RPMI7951 (cell line): ENCODE measurements at regions not wholly inside any gene's neighbourhood (a gene's known extent, or its start where the extent isn't known, plus 50 kb on each side); places are given as distances from the start of the nearest gene placed in this dataset.
A peak's percentile ranks its signal among the peaks of the same experiment; 100 is the strongest.
"Not testable (repeated sequence)": the region's sequence is repeated elsewhere in the genome, so short reads cannot be mapped to it uniquely, and the experiment has no call there.

Experiments used
- DNase-seq: peaks from one replicate; pipeline ENCODE4 v3.0.0-alpha.2; 2012; ENCODE audit warnings: low read depth

DNA sequence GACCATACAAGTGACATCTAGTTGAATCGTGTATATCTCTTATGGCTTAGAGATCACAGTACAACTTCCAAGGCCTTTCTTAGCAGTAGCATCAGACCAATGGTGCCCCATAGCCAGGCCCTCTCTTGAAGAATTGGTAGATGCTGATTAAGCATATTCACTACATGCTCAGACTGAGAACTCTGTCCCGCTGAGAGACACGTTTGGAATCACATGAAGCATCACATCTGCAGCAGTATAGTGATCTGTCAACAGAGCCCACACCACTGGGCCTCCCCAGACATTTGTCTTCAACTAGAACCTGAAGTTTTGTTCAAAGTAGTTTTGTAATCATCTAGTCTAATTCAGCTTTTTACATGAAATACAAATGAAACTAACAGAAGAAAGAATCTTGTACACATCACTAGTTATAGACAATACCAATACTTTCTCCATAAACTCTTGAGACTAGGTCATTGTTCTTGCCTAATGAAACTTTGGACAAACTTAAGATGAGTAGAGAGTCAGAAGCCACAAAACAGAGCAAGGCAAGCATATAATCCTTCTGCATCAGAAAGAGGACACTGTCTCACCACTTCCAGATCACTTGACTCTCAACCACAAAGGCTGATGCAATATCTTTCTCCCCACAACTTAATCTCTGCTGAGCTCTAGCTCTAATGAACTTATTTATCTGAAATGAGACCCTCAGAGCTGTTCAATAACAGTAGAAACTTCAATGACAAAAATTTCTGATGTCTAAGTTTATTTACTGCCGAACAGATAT lies 182.7 kb downstream of the TBX18 start:
- DNase-seq: peak; percentile 85

DNA sequence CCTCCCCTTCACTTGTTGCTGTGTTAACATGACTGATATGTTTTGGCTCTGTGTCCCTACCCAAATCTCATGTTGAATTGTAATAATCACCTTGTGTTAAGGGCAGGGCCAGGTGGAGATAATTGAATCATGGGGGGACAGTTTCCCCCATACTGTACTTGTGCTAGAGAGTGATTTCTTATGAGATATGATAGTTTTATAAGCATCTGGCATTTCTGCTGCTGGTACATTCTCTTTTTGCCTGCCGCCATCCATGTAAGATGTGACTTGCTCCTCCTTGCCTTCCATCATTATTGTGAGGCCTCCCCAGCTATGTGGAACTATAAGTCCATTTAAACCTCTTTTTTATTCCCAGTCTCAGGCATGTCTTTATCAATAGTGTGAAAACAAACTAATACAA lies 185.0 kb downstream of the TBX18 start:
- no peak for DNase-seq

GRCh38 chr6:84576029-84576428 lies 188.4 kb downstream of the TBX18 start:
- no peak for DNase-seq

DNA sequence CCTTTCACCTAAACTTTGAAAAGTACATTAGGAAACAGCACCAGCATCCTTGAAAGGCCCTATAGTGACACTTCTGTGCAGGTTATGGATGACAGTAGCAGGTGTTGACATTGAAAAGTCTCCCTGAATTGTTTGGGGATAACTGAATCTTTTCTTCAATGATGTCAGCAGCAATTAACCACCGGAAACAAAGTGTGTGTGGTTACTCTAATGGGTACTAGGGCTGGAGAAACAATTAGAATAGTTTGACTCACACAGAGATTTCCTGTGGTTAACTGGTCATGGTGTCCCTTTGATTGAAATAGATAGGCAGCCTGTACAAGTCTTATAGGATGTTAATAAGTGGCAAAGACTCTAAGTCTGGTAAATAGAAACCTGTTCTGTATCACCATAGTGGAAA lies 189.1 kb downstream of the TBX18 start:
- DNase-seq: peak; percentile 94

DNA sequence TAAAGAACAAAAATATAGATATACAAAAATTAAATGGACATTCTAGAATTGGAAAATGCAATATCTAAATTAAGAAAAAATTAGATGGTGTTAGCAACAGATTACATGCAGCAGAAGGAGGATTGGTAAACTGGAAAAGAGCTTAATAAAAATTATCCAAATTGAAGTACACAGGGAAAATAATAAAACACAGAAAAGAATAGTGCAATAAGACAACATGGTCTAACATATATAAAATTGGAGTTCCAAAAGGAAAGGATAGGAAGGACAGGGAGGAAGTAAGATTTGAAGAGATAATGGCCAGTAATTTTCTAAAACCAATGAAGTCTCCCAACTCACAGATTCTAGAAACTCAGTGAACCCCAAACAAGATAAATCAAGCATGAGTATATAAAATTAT lies 194.5 kb downstream of the TBX18 start:
- no peak for DNase-seq

GRCh38 chr6:84568971-84569370 lies 195.4 kb downstream of the TBX18 start:
- DNase-seq: peak; percentile 44

- DNase-seq: not testable (repeated sequence)
Measured at GRCh38 chr6:84565718-84566117, 198.7 kb downstream of the TBX18 start.

DNA sequence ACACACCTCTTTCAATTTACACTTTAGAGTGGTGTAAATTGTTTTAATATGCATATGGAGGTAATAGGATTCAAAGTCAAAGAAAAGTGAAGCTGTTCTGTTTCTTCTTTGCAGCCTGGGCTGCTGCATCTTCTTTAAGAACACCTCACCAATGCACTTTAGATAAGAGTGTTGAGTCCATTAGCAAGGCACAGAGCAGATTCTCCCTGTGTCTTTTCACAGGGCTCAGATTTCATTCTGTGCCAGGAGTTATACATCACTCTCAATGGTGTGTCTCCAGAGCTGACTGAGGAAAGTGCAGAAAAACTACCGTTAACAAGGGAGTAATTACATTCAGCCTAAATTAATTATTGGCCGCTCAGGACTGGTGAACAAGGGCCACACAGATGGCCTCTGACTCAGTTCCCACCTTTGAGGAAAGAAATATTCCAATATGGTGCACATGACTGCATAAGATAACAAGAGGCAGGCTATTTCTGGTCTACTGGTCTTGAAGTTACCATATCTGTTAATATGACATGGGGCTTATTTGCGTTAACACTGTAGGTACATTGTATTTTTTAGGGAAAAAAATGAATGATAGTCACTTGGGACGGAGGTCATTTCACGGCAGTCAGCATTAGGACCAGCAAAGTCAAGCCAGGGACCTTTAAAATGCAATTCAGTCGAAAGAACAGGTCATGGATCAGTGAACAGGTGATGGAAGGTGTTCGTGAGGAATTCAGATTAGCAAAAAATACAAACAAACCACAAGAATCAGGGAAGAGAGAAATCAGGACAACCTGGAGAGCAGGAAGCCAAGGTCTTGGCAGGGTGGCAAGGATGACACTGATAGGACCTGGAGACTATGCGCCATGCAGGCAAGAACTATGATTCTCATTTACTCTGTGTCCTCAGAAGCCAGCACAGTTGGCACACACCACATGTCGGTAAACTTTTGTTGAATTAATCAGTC lies 203.7 kb downstream of the TBX18 start:
- DNase-seq: no peak

GRCh38 chr6:84556541-84557335 lies 207.7 kb downstream of the TBX18 start:
- no peak for DNase-seq

DNA sequence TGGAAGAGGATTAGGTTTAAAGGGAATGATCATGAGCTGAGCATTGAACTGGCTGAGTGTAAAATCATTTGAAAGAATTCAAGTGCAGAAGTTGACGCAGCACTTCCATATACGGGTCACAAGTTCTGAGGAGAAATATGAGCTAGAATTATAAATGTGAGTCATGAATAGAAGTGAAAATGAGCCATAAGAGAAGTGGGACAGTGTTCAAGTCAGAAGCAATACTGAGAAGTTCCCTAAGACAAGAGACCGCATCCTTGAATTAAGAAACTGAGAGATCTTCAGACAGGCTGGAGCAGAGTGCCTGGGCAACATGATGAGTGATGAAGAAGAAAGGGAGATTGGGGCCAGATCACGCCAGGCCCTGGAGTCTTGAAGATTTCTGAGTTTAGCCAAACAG lies 209.7 kb downstream of the TBX18 start:
- no peak for DNase-seq

DNA sequence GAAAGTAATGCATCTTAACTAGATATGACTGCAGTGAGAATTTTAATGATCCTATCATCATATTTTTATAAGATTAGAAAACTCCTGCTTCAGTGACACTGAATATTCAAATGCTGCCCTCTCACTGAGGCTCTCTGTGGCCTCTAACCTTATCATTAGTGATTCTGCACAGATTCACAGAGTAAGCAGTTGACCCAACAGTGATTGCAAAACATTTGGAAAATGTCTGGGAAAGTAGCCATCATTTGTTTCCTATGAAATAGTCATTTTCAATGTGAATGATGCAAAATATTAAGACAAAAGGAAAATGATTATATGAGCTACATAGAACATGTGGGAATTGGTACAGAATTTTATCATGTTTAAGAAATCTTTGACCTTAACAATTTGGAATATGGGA lies 210.3 kb downstream of the TBX18 start:
- DNase-seq: no peak

DNA sequence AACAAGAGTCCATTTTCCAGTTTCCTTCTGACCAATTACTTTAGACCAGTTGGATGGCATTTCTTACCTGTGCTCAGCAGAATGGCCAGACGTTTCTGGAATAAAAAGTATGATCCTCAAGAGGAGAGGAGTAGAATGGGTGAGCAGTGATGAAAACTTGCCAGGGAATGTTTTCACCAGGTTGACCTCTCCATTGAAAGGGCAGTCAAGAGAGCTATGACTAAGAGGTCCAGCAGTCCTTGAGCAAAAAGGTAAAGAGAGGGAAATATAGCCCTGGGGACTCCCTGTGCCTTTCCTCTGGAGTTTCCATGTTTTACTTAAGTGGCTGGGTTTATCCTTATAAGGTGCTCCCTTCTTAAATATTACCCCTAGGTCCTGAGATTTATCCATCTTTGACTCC lies 210.9 kb downstream of the TBX18 start:
- DNase-seq: peak; percentile 47

GRCh38 chr6:84551797-84552196 lies 212.6 kb downstream of the TBX18 start:
- no peak for DNase-seq

- no peak for DNase-seq
Measured at GRCh38 chr6:84549917-84550316, 214.5 kb downstream of the TBX18 start.

- DNase-seq: peak; percentile 31
Measured at GRCh38 chr6:84547341-84547801, 217.0 kb downstream of the TBX18 start.

DNA sequence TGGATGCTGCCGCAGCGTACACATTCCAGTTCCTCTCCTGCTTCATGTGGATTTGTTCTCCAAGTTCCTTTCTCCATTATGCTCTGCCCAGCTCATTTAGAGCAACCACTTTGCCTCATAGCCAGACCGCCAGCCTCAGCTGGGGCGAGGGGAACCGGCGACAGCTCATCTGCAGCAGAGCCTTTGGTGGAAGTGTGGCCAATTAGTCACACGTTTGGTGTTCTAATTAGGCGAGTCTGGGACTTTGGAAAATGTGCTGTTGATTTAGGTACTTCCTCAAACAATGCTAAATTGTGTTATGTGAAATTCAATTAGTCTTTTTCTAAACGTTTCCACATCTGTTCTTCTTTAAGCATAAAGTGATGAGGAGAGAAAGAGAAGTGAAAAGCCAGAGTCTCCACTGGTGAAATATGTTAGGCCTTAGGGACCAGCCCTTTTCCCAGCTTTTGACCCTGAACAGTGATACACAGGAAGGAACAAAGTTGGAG lies 217.9 kb downstream of the TBX18 start:
- peak; percentile 71 for DNase-seq

- no peak for DNase-seq
Measured at GRCh38 chr6:84539122-84539856, 225.1 kb downstream of the TBX18 start.

- no peak for DNase-seq
Measured at GRCh38 chr6:84536885-84537638, 227.3 kb downstream of the TBX18 start.

DNA sequence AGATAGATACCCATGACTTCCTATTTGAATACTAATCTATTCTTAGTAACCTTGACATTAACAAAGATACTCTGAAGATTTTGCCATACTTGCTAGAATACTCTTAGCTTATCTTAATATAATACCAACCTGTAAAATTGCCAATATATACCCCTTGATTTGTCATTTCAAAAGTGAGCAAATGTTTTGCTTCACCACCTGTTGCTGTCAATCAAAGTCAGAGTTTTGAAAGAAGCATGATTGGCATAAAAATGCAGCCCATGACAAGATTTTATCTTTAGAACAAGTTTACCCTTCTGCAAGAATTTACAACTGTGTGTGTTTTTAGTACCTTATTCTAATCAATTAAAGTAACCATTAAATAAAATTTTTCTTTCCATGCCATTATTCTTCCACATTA lies 236.2 kb downstream of the TBX18 start:
- no peak for DNase-seq

DNA sequence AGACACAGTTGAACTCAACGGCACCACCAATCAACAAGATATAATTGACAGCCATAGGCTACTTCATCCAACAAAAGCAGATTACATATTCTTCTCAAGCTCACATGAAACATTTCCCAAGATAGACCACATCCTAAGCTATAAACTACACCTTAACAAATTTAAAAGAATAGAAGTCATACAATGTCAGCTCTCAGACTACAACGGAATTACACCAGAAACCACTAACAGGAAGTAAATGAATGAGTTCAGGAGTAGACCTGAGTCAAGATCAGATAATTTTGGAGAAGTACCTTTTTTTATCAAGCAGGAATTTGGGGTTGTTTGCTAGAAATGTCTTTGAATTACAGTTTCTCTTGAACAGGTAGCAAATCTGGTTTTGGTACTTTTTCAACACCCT lies 237.8 kb downstream of the TBX18 start:
- no peak for DNase-seq
